HTR-8/SVneo (cell line): ENCODE measurements at regions not wholly inside any gene's neighbourhood (a gene's known extent, or its start where the extent isn't known, plus 50 kb on each side); places are given as distances from the start of the nearest gene placed in this dataset.
"Not testable (repeated sequence)": the region's sequence is repeated elsewhere in the genome, so short reads cannot be mapped to it uniquely, and the experiment has no call there.

Experiments
- DNase-seq: peaks from one replicate; pipeline ENCODE4 v3.0.0; 2011; ENCODE audit warnings: low spot score, mixed read lengths; ENCODE audit not compliant: insufficient read length
- FAIRE-seq: peaks from 2 replicates; lab custom pipeline; 2011; peaks lifted over from hg19 to GRCh38; lab: Jason Lieb, UNC

- DNase-seq = no peak
- FAIRE-seq = no peak
Measured at GRCh38 chr2:41334159-41334558, 713.7 kb upstream of the PKDCC start.

GRCh38 chr2:41335573-41335972, 712.2 kb upstream of the PKDCC start:
- FAIRE-seq, DNase-seq: not testable (repeated sequence)

GRCh38 chr2:41337956-41338355, 709.9 kb upstream of the PKDCC start:
- FAIRE-seq = no peak
- no peak for DNase-seq

GRCh38 chr2:41344529-41344928, 703.3 kb upstream of the PKDCC start:
- no peak for FAIRE-seq

GRCh38 chr2:41353060-41353459, 694.8 kb upstream of the PKDCC start:
- DNase-seq (no peak), FAIRE-seq (no peak)

More at GRCh38 chr2:41344529-41344928, 703.3 kb upstream of the PKDCC start:
- DNase-seq = no peak

- FAIRE-seq = no peak
- DNase-seq = no peak
Measured at GRCh38 chr2:41355794-41356193, 692.0 kb upstream of the PKDCC start.

GRCh38 chr2:41364842-41365241, 683.0 kb upstream of the PKDCC start:
- no peak for FAIRE-seq
- no peak for DNase-seq

- no peak for FAIRE-seq
- no peak for DNase-seq
Measured at GRCh38 chr2:41375901-41376300, 671.9 kb upstream of the PKDCC start.

- FAIRE-seq = no peak
- no peak for DNase-seq
Measured at GRCh38 chr2:41377837-41378236, 670.0 kb upstream of the PKDCC start.

- FAIRE-seq (no peak), DNase-seq (no peak)
Measured at GRCh38 chr2:41378420-41378819, 669.4 kb upstream of the PKDCC start.

- FAIRE-seq = no peak
- no peak for DNase-seq
Measured at GRCh38 chr2:41379496-41380221, 668.2 kb upstream of the PKDCC start.

GRCh38 chr2:41381701-41382100, 666.1 kb upstream of the PKDCC start:
- no peak for DNase-seq
- no peak for FAIRE-seq

GRCh38 chr2:41387519-41387918, 660.3 kb upstream of the PKDCC start:
- no peak for DNase-seq
- FAIRE-seq = no peak

GRCh38 chr2:41393621-41394020, 654.2 kb upstream of the PKDCC start:
- DNase-seq = no peak

GRCh38 chr2:41394541-41394940, 653.3 kb upstream of the PKDCC start:
- FAIRE-seq (no peak), DNase-seq (no peak)

More at GRCh38 chr2:41393621-41394020, 654.2 kb upstream of the PKDCC start:
- FAIRE-seq = no peak

- FAIRE-seq (no peak), DNase-seq (no peak)
Measured at GRCh38 chr2:41395692-41396091, 652.1 kb upstream of the PKDCC start.

GRCh38 chr2:41399437-41400087, 648.3 kb upstream of the PKDCC start:
- FAIRE-seq = no peak
- DNase-seq = no peak

- FAIRE-seq = no peak
- no peak for DNase-seq
Measured at GRCh38 chr2:41400088-41400665, 647.6 kb upstream of the PKDCC start.

GRCh38 chr2:41405441-41405840, 642.4 kb upstream of the PKDCC start:
- DNase-seq (no peak), FAIRE-seq (no peak)

GRCh38 chr2:41409328-41409727, 638.5 kb upstream of the PKDCC start:
- DNase-seq (no peak), FAIRE-seq (no peak)

GRCh38 chr2:41410011-41410410, 637.8 kb upstream of the PKDCC start:
- no peak for DNase-seq
- FAIRE-seq = no peak
